Activated T-cell treated with anti-CD3 and anti-CD28 coated beads, Interleukin-2, amount 50 U/mL, for 1 hour (primary cell): ENCODE measurements at regions not wholly inside any gene's neighbourhood (a gene's known extent, or its start where the extent isn't known, plus 50 kb on each side); places are given as distances from the start of the nearest gene placed in this dataset.
"Not testable (repeated sequence)": the region's sequence is repeated elsewhere in the genome, so short reads cannot be mapped to it uniquely, and the experiment has no call there.

Experiments
- DNase-seq: peaks from one replicate; pipeline ENCODE4 v3.0.0-alpha.2; 2020

DNA sequence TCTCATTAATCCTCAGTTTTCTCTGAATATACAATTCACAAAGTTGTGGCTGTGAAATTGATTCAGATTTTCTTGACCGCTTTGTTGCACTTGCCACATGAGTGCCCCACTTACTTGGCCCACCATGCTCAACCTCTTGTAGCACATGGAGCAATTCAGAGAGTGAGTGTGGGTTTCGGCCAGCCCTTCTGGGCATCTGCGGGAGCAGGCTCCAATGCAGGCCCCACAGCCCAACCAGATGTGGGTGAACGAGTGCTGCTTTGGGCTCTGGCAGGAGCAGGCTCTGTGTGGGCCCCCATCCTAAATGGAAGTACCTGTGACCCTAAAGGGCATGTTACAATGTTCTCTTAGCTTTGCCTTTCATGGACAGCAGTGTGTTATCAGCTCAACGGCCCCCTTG lies 2338.6 kb downstream of the LRRC4C start:
- DNase-seq, result no peak

DNA sequence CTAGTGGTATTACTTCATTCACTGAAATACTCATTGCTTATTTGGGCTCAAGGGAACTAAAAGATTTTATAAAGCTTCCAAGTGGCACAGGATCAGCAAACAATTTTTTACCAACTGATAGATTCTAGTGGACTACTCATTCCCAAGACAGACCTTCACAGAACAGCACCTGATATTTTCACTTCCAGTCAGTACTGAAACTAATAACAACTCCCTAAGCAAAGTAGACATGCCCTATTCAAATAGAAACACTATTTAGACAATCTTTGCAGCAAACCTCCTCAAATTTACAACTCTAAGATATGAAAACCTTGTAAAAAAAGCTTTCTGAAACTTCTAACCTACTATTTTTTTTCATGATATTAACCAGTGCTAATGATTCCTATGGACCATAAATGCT lies 2345.8 kb downstream of the LRRC4C start:
- no peak for DNase-seq

DNA sequence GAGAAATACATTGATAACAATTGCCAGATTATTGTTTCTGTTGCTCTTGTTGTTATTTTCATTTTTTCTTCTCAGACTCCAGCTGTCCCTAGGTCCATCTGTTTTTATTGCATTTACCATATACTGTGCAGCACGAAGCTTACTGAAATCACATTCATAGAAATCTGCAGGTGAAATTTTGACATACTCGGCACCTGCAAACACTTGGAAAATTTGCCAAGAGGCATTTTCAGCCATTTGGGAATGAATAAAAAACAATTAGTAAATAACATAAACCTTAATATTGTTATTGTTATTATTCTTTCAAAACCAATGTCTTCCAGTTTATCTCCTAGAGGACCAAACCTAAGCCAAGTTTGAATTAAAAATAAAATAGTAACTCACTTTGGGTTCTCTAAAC lies 2357.2 kb downstream of the LRRC4C start:
- DNase-seq, result no peak

DNA sequence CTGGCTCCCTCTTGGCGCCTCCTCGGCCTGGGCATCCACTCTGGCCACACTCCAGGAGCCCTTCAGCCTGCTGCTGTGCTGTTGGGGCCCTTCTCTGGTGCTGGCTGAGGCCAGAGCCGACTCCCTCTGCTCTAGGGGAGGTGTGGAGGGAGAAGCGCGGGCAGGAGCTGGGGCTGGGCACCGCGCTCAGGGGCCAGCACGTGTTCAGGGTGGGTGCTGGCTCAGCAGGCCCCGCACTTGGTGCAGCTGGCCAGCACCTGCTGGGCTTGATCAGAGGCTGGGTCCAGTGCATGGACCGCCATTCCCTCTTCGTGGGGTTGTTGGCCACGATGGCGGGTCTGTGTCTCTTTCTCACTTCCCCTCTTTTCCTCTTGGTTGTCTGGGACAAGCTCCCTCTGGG lies 2381.0 kb downstream of the LRRC4C start:
- no peak for DNase-seq

DNA sequence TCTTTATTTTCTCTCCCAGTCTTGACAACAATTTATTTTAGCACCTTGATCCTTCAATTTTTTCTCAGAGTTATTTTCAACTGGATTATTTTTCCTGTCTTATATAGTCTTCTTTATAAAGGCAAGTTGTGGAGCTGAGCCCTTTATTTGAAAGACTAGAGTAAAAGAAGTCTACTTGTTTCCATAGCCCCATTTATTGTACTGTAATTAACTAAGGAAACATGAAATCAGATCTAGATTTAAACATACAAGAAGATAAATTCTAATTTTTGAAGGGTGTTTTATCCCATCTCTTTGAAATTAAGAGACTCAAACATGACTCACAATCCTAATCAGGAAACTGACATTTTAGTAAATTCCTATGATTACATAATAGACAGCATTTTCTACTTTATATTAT lies 2421.8 kb downstream of the LRRC4C start:
- no peak for DNase-seq

DNA sequence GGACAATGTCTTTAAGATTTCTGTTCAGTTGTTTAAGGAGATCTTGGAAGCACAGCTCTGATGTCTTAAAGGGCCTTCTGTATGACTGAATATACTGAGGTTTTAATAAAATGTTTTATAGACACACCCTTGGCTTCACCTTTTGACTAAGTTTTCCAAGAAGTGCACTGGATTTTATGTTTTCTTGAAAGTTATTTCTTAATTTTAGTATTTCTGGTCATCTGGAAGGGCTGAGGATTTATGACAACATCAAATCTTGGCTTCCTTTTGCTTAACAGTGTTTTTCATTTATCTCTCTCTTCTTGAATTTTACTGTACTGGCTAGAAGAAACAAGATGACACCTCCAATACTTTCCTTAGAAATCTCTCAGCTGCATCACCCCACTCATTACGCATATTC lies 2423.4 kb downstream of the LRRC4C start:
- DNase-seq, result no peak

DNA sequence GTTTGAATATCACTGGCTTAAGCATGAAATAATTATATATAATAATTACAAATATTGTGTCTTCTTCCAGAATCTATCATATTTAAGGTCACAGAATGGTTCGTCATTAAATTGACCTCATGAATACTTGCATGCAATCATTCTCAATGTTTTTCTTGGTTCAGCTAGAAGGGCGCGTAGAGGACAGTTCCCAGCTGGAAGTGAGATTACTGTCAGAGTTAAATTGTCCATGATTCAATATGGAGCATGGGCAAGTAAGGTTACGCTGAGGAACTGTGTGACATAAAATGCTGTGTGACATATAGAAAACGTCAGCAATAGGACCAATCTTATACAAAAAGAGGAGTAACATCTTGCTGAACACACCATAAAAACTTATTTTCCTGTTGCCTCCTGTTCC lies 2423.5 kb upstream of the RAG2 start:
- no peak for DNase-seq

DNA sequence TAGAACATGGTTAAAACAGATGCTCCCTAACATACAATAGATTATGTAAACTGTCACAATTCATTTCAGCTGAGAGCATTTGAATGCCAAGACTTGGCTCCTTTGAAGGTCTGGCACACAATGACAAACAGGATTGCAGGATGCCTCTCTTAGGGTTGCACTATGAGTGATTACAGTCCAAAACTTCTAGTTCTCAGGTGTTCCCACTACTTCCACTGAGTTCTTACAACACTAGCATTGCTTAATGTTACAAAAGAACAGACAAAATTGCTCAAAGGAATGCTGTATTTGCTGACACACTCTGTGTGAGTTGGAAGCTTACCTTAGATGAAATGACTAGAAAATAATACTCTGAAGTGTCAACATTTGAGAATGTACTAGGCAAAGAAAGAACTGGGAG lies 2413.8 kb upstream of the RAG2 start:
- no peak for DNase-seq

DNA sequence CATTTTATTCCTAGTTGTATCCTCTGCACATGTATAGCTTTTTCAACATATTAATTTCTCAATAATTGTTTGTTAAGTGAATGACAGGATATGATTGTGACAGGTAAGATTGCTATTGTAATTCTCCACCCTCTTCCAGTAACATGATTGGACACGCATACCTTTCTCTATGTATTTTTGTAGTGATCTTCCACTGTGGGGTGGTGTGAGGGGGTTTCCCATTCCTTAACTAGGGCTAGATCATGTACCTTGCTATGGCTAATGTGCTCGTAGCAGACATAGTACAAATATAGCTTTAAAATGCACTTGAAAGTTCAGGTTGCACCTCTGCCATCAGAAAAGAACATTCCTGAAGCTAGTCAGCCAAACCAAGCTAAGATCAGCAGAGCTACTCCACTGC lies 2392.8 kb upstream of the RAG2 start:
- DNase-seq, result no peak

DNA sequence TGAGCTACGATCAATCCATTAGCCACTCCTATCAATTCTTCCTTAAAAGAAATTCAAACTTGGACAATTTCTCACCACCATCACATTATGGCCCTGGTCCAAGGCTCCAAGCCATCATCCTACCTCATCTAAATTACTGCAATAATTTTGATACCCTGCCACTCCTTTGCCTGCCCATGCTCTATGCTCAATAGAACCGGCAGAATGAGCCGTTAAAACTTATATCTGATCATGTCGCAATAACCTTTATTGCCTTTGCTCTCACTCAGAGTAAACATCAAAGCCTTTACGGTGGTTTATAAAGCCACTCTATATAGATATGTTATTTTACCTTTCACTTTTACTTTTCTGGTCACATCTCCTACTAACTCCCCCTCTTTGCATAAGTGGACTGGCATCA lies 2392.1 kb upstream of the RAG2 start:
- DNase-seq, result no peak

DNA sequence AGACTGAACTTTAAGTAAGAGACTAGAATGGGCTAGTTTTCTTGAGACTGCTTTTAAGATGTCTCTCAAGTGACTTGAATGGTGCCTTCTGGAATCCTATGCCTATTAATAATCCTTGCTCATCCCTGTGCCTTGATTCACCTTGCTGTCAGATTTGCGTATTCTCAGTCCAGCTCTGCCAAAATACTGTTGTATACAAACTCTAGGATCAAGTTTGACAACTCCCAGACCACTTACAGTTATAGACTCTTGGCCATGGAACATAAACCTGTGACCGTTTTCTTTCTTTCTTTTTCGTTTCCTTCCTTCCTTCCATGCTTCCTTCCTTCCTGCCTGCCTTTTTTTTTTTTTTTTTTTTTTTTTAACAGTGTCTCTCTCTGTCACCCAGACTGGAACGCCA lies 2390.9 kb upstream of the RAG2 start:
- no peak for DNase-seq

DNA sequence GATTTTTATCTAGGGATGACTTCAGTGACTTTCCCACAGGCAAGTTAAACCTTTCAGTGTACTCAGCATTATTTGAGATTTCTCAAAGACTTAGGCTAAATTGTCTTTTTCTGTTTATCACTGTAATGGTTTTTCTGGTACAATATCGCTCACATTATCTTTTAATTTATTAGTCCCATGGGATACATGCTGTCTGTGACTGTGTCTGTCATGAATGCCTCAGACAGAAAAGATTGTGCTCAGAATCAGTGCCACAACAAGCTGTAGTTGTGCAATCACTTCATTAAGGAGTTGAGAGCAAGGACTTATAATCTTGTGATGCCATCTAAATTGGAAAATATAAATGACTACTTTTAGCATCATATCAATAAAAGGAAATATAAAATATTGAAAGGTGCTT lies 2374.2 kb upstream of the RAG2 start:
- DNase-seq, result no peak

DNA sequence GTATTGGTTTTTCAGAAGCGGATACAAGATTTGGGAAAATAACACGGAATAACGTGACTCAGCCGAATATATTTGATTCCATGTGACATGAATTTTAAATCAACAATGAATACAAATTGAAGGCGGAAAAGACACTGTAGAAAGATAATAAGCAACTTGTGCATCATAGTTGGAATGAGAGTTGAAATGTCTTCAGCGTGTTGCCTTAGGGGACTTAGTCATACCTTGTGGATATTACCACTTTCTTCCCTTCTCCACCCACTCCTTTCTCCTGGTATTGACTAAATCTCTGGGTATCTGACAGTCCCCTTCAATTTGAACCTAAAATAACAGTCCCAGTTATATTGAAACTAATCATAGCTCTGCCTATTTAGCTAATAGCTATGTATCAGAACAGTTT lies 2373.1 kb upstream of the RAG2 start:
- DNase-seq, result no peak

DNA sequence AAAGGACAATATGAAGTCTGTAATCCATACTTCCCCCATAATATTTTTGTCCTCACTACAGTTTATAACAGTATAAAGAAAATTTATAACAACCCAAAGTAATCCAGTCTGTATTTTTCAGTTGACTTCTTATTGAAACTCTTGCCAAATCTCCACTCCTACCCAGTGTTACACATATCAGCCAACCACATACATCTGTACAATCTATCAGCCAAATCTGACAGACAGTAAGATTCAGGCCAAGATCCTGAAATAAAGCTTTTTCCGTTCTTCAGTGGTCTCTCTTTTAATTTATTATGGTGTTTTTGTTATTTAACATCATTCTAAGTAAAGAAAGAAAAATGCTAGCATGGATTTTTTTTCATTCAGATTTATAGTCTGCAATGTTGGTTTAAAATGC lies 2370.9 kb upstream of the RAG2 start:
- no peak for DNase-seq

DNA sequence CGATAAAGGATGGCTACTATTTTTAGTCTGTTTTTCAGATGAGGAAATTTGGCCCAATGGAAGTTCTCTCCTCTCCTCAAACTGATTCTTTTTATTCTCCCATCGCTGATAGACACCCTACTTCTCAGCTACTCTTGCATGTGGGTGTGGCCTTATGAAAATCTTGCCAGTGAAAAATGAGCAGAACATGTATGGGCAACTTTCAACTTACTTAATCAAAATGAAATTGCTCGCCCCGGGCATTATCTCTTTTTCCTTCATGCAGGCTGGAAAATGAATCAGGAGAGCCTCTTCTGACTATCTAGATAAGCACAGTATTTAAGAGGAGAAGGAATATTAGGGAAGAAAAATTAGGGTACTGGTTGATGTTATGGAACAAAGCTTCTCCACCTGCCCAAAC lies 2354.7 kb upstream of the RAG2 start:
- no peak for DNase-seq

DNA sequence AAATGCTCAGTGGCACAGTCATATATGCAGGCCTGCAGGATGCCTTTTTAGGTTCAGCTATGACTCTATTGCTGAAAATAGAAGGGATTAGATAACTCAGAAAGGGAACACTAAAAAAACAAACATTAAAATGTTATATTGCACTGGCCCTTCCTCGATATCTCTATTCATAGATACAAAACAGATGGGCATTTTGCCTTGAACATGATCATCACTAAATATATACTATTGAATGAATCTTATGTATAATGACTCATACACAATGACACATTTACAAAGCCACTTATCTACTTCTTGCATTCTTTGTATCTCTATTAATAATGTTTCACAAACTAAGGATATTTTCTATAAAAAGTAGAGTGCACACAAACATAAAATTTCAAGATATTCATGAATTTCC lies 2352.8 kb upstream of the RAG2 start:
- no peak for DNase-seq

DNA sequence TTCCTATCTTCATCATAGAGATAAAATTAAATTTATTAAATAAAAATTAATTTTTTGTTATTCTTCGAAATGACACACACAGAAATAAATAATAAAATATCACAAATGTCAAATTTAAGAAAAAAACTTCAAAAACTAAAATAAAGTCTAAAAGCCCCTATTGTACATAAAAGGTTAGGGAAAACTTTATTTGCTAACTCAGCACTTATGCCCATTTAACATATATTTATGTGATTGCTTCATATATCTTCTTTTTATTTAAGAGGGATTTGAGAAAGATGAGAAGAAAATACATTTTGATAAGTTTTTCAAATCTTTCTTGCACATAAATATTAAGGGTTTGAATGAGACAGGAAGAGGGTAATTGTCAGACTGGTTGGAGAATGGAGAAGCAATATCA lies 2350.4 kb upstream of the RAG2 start:
- no peak for DNase-seq

DNA sequence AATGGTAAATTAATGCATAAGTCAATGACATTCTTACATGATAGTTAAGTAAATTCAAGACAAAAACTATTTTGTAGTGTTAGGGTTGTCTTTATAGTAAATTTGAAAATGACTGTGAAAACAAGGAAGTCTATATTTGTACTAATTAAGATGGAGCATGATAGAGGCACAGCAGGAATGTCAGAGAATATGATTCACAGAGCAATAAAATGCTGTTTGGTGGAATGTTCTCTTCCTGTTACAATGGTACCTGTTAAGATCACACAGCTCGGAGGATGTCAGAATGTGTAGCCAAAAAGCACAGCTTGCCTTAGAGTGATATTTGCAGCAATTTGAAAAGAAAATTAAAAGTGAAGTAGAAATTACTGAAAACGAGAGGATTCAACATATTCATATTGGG lies 2339.7 kb upstream of the RAG2 start:
- DNase-seq, result no peak

DNA sequence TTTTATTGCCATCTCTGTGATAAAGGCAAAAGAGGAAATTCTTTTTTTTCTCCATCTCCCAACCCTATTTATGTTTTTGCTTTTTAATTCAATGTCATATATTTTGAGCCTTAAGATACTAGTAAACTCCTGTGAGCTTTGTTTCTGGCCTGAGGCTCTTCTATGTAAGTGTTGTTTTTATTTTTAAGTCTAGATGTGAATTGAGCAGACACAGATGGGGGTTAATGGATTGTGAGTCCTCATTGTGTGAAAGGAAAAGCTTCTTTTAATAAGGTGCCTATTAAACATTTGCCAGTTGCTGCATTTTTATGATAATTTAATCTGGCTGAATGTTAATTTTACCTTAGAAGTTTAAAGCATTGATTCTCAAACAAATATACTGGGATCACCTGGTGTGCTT lies 2337.9 kb upstream of the RAG2 start:
- no peak for DNase-seq

DNA sequence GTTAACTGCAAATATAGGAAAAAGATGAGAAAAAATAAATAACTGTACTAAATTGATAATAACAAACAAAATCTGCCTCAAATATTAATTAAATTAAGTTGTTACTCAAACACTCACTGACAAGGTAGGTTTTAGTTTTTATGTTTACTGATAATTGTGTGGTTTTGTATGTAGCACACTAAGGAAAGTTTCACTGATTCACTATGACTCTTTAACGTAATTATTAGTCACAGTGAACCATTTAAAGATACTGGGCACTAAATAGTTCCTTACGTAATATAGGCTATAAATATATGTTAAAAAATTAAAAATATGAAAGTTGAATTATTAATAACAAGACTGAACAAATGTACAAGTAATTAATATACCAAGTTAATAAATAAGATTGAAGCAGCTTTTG lies 2330.0 kb upstream of the RAG2 start:
- no peak for DNase-seq

DNA sequence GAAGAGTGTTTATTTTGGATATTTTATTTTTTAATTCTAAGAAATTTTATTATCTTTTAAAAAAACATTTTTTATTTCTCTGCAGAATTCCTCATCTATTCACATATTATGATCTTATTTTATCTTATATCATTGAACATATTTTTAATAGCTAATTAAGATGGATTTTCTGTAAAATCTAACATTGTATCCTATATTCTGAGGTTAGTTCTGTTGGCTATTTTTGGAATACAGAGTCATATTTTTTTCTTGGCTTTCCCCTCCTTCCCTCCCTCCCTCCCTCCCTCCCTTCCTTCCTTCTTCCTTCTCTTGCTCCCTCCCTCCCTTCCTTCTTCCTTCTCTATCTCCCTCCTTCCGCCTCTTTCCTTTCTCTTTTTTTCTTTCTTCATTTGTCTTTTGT lies 2326.6 kb upstream of the RAG2 start:
- DNase-seq, result no peak

DNA sequence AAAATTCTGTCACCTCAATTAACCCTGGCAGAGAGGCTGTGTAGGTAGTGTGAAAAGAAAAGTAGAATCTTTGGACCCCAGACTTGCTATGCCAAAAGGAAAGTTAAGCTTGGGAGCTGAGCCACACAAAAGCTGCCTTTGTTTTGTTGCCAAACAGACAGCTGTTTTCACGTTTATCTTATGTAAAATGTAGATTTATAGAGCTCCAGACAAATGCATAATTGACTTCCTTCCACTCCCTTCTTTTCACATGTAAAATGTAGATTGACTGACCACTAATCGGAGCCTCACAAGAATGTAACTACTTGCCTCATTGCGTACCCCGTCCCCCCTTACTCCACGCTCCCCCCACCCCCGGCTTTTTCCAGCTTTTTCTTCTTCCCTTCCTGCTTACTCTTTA lies 2302.2 kb upstream of the RAG2 start:
- DNase-seq, result no peak

DNA sequence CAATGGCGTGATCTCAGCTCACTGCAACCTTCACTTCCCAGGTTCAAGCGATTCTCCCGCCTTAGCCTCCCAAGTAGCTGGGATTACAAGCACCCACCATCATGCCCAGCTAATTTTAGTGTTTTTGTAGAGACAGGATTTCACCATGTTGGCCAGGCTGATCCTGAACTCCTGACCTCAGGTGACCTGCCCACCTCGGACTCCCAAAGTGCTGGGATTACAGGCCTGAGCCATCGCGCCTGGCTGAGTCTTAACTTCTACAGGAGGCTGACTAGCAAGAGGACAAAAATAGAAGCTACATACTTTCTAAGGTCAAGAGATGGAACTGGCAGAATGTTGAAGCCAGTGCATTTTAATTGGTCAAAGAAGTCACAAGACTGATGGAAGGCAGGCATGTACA lies 2296.2 kb upstream of the RAG2 start:
- not testable (repeated sequence) for DNase-seq

DNA sequence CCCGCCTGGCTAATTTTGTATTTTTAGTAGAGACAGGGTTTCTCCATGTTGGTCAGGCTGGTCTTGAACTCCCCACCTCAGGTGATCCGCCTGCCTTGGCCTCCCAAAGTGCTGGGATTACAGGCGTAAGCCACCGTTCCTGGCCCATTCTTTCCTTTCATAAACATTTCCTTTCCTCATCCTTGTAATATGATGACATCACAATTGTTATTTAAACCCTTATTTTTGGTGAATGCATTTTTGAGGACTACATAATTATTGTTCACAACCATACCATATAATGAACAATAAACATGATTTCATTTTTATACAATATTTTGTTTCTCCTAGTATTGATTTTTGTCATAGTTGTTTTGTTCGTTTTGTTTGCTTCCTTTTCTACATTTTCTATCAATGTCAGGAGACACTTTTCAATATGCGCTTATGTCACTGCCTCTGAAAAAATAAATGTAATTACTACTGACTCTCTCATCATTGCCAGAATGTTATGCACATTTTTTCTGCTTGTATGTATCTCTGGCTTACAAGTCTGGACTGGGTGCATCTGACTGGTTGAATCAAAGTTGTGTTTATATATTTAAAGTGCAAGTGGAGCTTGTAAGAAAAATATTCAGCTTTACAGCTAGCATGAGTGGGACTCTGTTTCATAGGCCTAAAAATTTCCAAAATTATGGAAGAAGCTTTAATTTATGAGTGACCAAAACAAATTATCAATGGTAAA lies 2286.3 kb upstream of the RAG2 start:
- DNase-seq, result no peak

DNA sequence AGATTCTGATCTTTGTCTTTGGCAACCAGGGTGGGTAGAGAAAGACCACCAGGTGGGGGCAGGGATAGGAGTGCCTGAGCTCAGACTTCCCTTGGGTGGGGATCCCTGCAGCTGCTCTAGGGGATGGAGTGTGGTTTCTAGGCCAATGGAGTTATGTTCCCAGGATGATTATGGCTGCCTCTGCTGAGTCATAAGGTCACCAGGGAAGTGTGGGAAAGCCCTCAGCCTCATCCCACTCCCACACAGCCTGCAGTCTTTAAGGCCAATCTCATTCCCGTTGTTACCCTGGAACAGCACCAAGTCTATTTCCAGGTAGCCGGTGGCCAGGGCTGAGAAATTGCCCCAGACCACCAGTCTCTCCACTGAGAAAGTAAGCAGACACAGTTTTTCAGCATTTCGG lies 2269.3 kb upstream of the RAG2 start:
- no peak for DNase-seq

DNA sequence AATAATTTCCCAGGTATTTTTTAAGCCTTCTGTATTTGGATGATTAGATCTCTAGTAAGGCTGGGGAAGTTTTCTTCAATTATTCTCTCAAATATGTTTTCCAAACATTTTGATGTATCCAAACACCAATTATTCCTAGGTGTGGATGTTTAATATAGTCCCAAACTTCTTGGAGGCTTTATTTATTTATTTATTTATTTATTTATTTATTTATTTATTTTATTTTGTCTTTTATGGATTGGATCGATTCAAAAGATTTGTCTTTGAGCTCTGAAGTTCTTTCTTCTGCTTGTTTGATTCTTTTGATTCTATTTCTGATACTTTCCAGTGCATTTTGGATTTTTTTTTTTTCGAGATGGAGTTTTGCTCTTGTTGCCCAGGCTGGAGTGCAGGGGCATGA lies 2267.9 kb upstream of the RAG2 start:
- no peak for DNase-seq
